ENCODE measurements at regions not wholly inside any gene's neighbourhood (a gene's known extent, or its start where the extent isn't known, plus 50 kb on each side); places are given as distances from the start of the nearest gene placed in this dataset.

DNA sequence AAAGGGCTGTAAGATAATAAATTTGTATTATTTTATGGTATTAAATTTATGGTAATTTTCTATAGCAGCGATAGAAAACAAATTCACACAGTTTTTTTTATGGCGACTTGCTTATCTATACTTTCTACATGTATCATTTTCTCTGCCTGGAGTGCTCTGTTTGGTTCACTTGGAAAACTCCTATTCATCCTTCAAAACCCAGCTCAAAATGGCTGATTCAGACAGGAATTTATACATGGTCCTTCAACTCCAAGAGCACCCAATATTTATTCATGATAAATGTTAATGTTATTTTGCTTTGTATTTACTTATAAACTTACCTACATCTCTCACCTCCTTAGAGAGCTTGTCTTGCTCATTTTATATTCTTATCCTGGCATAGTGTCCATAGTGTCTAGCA, 55.6 kb upstream of the SSX2IP start:
- TF ChIP-seq, protein P1, sequence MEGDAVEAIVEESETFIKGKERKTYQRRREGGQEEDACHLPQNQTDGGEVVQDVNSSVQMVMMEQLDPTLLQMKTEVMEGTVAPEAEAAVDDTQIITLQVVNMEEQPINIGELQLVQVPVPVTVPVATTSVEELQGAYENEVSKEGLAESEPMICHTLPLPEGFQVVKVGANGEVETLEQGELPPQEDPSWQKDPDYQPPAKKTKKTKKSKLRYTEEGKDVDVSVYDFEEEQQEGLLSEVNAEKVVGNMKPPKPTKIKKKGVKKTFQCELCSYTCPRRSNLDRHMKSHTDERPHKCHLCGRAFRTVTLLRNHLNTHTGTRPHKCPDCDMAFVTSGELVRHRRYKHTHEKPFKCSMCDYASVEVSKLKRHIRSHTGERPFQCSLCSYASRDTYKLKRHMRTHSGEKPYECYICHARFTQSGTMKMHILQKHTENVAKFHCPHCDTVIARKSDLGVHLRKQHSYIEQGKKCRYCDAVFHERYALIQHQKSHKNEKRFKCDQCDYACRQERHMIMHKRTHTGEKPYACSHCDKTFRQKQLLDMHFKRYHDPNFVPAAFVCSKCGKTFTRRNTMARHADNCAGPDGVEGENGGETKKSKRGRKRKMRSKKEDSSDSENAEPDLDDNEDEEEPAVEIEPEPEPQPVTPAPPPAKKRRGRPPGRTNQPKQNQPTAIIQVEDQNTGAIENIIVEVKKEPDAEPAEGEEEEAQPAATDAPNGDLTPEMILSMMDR (conservative IDR thresholded peaks at IDR 0.05; ENCODE audit: low read length), result no peak
- TF ChIP-seq EZH2phosphoT487 (IDR thresholded peaks at IDR 0.05; ENCODE audit: borderline replicate concordance), result no peak

All from Loucy (cell line).